NT2/D1 (cell line): ENCODE measurements at regions not wholly inside any gene's neighbourhood (a gene's known extent, or its start where the extent isn't known, plus 50 kb on each side); places are given as distances from the start of the nearest gene placed in this dataset.
A peak's percentile ranks its signal among the peaks of the same experiment; 100 is the strongest.

ENCODE experiments used
- DNase-seq: peaks from one replicate; pipeline ENCODE4 v3.0.0-alpha.2; 2011; ENCODE audit warnings: low read depth, low spot score
- H3K27me3 ChIP-seq: 2 replicates; pipeline ENCODE4 v1.6.0; 2011; ENCODE audit warnings: mild to moderate bottlenecking; ENCODE audit not compliant: insufficient read length, insufficient read depth
- H3K36me3 ChIP-seq: 2 replicates; pipeline ENCODE4 v1.6.1; 2011; ENCODE audit warnings: mild to moderate bottlenecking, low read length, mixed read lengths; ENCODE audit not compliant: insufficient read depth, insufficient read length
- H3K4me1 ChIP-seq: 2 replicates; pipeline ENCODE4 v1.5.1; 2011; ENCODE audit not compliant: insufficient read depth, insufficient read length
- H3K4me3 ChIP-seq: 2 replicates; pipeline ENCODE4 v1.5.1; 2011; ENCODE audit warnings: low read depth; ENCODE audit not compliant: insufficient read length
- H3K9ac ChIP-seq: 2 replicates; pipeline ENCODE4 v1.6.0; 2011; ENCODE audit warnings: low read depth; ENCODE audit not compliant: insufficient read length
- H3K9me3 ChIP-seq: 2 replicates; pipeline ENCODE4 v1.5.1; 2011; ENCODE audit warnings: mild to moderate bottlenecking, low read length; ENCODE audit not compliant: insufficient read depth
- SUZ12 ChIP-seq: IDR thresholded peaks from 2 replicates; pipeline ENCODE4 v1.6.1; 2011; ENCODE audit not compliant: insufficient read length, insufficient read depth; ENCODE audit errors: extremely low read depth
- YY1 ChIP-seq: IDR thresholded peaks from 2 replicates; pipeline ENCODE4 v1.6.1; 2011; ENCODE audit not compliant: insufficient read length, insufficient read depth
- ZNF274 ChIP-seq: IDR thresholded peaks from 2 replicates; pipeline ENCODE4 v1.6.1; 2011; ENCODE audit warnings: mild to moderate bottlenecking, low read depth, low read length

DNA sequence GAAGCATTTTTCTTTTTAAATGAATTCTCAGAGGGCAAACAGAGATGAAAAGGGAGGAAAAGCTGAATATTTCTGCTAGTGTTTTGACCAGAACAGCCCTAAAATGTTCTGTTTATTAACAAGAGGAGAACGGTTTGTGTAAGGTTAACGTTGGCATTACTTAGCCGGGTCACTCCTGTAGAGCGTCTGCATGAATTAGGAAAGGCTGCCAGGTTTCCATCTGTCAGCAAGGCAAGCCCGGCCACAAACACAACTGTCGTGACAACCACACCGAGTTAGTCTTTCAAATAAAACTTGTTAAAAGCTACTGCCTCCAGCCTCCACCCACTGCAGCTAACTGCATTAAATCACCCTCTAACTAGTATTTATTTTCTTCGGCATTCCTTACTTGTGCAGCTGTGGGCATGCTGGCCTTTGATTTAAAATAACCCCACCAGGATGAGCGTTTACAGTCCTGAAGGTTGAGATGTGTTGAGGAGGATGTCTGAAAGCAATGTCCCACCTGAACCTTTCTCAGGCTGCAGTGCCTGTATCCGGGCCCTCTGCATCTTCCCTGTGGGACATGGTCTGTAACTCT, 527.9 kb downstream of the FGF9 start:
- Histone ChIP-seq H3K4me1 (no peaks in the 10 kb centered on the region), H3K4me3 (no peak overlapping the region), H3K27me3 (no peaks in the 10 kb centered on the region), H3K9me3 (no peaks in the 10 kb centered on the region), H3K9ac (no peak overlapping the region), H3K36me3 (no peaks in the 10 kb centered on the region)
- no peak for TF ChIP-seq ZNF274
- no peak for TF ChIP-seq SUZ12
- no peak for TF ChIP-seq YY1
- no peak for DNase-seq

DNA sequence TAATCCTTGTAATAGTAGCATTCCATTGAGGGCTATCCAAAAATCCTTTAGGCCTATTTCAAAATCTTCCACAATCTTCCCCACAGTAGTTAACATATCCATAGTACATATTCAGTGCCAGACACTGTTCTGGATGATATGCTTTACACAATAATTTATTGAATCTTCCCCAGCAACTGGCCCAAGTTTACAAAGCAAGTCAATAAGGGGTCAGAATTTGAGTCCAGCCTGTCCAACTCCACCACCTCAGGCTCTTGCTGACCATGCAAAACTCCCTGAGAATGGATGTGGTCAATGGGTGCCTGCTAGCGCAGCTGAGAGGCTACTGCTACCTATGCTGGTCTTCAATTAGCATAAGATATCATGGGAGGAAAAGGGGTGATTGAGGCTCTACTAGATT, 529.6 kb downstream of the FGF9 start:
- Histone ChIP-seq H3K27me3 (no peaks in the 10 kb centered on the region), H3K9me3 (no peaks in the 10 kb centered on the region), H3K36me3 (no peaks in the 10 kb centered on the region), H3K4me1 (no peaks in the 10 kb centered on the region), H3K4me3 (no peak overlapping the region), H3K9ac (no peak overlapping the region)
- DNase-seq = no peak
- TF ChIP-seq ZNF274 (no peak), SUZ12 (no peak)

DNA sequence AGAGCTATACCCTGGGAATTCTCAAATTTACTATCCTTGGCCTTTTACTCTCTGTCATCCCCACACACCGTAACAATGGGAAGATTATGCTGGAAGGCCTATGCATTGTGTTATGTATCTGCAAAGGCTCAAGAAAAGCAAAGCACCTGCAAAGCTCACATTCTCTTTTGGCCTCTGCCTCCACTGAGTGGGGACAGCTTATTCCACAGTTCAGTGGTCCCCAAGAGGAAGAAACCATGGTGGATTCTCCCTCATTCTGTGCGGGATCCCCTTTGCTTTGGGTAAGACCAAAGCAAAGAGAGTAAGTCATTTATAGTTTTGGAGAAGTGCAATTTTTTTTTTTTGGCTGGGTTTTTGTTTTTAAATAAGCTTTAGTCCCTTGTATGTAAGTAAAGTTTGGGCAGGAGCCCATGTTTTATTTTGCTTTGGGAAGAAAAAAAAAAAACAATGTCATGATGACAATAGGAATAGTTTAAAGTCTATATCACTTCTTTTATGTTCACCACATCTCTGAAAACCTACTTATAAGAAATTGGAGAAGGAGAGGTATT, 530.6 kb downstream of the FGF9 start:
- no peak overlapping the region for H3K9ac ChIP-seq
- no peaks in the 10 kb centered on the region for H3K27me3 ChIP-seq
- no peaks in the 10 kb centered on the region for H3K9me3 ChIP-seq

DNA sequence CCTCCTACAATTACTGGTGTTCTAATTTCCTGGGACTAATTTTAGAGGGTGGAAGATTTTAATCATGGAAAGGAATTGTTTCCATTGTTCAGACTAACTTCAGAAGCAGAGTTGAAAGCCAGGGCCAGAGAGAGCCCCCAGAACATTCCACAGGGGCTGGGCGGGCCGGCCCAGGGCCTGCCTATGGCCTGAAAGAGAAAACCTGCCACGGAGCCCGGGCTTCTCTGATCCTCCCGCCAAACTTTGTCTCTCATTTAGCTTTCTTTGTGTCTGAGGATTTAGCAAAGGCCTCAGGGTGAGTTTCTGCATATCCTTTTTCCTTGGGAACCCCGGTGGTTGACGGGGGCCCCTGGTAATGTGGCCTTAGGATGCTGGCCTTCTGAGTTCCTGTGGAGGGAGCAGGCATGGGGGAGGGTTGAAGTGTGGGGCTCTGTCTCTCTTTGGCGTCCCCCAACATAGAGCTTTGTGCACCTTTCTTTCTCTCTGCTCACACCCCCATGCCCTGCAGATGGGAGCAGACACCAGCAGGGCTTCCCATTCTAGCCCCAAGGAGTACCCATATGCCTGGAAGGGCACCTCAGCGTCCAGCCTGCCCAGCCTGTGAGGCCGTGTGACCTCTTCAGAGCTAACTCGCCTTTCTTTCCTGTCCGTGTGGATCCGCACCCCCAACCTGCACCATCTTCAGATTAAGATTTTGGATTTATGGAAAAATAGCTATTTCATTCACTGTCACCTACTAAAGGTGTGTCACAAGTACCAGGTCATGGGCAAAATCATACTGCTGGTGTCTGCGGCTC, 539.5 kb downstream of the FGF9 start:
- Histone ChIP-seq H3K36me3 (no peaks in the 10 kb centered on the region), H3K4me1 (no peaks in the 10 kb centered on the region), H3K9ac (no peak overlapping the region), H3K4me3 (no peak overlapping the region), H3K9me3 (no peaks in the 10 kb centered on the region), H3K27me3 (no peaks in the 10 kb centered on the region)
- no peak for TF ChIP-seq ZNF274
- no peak for TF ChIP-seq SUZ12
- no peak for TF ChIP-seq YY1
- peak; percentile 20 for DNase-seq

More for the DNA sequence above, 530.6 kb downstream of the FGF9 start:
- DNase-seq = no peak
- no peaks in the 10 kb centered on the region for H3K36me3 ChIP-seq
- TF ChIP-seq SUZ12 = no peak
- TF ChIP-seq YY1 = no peak
- TF ChIP-seq ZNF274 = no peak
- H3K4me3 ChIP-seq = no peak overlapping the region
- no peaks in the 10 kb centered on the region for H3K4me1 ChIP-seq

DNA sequence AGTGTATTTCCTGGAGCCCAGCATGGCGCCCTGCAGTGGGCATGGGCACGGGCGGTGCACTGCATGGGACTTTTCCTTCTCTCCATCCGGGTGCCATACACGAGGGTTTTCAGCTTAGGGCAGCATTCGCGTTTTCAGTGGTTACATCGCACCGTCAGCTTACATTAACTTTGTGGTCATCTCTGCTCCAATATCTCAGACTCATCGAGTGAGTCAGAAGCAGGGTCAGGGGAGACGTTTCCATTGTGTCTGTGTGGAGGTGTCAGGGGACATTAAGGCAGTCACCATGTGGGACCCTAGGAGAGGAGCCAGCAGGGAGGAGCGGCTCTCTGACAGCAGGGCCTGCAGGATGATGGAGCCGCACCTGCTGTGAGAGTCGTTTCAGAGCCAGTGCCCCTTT, 541.0 kb downstream of the FGF9 start:
- Histone ChIP-seq H3K9ac (no peak overlapping the region), H3K4me1 (no peaks in the 10 kb centered on the region), H3K27me3 (no peaks in the 10 kb centered on the region), H3K9me3 (no peaks in the 10 kb centered on the region), H3K36me3 (no peaks in the 10 kb centered on the region), H3K4me3 (no peak overlapping the region)
- TF ChIP-seq ZNF274 (no peak), SUZ12 (no peak), YY1 (no peak)
- DNase-seq = no peak

DNA sequence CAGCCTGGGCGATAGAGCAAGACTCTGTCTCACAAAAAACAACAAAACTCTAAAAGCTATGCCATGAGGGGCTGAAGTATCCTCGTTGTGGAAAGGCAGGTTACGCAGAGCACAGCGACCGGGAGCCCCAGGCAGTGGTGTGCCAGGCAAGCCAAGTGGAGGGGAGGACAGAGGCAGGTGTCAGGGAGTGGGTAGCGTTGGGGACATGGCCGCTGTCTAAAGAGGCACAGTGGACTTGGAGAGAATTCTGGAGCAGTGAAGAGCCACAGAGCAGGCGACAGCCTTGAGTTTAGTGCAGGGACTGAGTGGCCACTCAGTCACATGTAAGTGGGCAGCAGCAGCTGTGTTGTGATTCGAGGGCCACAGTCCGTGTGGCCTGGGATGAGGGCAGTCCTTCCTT, 541.7 kb downstream of the FGF9 start:
- TF ChIP-seq SUZ12 (no peak), ZNF274 (no peak), YY1 (no peak)
- H3K27me3 ChIP-seq = no peaks in the 10 kb centered on the region
- no peaks in the 10 kb centered on the region for H3K36me3 ChIP-seq
- H3K9me3 ChIP-seq = no peaks in the 10 kb centered on the region
- no peak overlapping the region for H3K9ac ChIP-seq
- no peaks in the 10 kb centered on the region for H3K4me1 ChIP-seq
- no peak for DNase-seq
- H3K4me3 ChIP-seq = no peak overlapping the region

DNA sequence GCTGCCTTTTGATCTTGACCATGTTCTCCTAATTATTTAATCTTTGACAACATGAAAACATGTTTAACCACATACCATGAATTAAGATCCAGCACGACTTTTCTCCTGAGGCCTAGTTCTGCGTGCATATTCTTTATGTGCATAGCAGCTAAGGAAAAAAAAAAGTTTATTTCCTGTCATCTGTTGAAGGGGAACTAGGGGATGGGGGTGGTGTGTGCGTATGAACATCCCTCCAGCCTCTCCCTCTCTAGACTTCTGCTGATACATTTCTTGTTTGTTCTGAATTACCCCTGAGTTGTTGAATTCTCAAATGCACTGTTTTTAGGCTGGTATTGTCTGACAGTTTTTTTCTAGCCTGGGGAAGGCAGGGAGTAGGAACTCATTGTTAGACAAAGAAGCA, 543.3 kb downstream of the FGF9 start:
- Histone ChIP-seq H3K36me3 (no peaks in the 10 kb centered on the region), H3K27me3 (no peaks in the 10 kb centered on the region), H3K4me3 (no peak overlapping the region), H3K4me1 (no peaks in the 10 kb centered on the region), H3K9ac (no peak overlapping the region), H3K9me3 (no peaks in the 10 kb centered on the region)
- DNase-seq = no peak
- TF ChIP-seq ZNF274 (no peak), YY1 (no peak), SUZ12 (no peak)
